ENCODE measurements at regions not wholly inside any gene's neighbourhood (a gene's known extent, or its start where the extent isn't known, plus 50 kb on each side); places are given as distances from the start of the nearest gene placed in this dataset.

GRCh38 chr22:47247579-47248240, 485.3 kb downstream of the TBC1D22A start:
- H3K4me1 ChIP-seq (ENCODE audit: control insufficient read depth in 2 of 2, insufficient read depth in 2 of 2, low read length in 2 of 2): no peaks in the 10 kb centered on the region
- no peak for DNase-seq
- peaks cover 27% of the 10 kb centered on the region for H3K27me3 Mint-ChIP-seq
- peaks cover under 1% of the 10 kb centered on the region for H3K9me3 Mint-ChIP-seq (ENCODE audit: insufficient read depth)
- CTCF ChIA-PET: interaction anchor here (0.6 kb wide), 1 partner anchor 12 kb away, joined by 5 read pairs; no protein-coding TSS in a partner anchor
- intact Hi-C loops (cut with micrococcal nuclease): no loop called here
- POLR2A ChIA-PET: no interaction called here
- no peaks in the 10 kb centered on the region for H3K4me1 Mint-ChIP-seq
- no peak overlapping the region for H3K9ac ChIP-seq (ENCODE audit: low read length)
- ATAC-seq (ENCODE audit: low read depth): no peak
- no peak overlapping the region for H3K4me3 ChIP-seq (ENCODE audit: control extremely low read depth in 1 of 5, extremely low read depth in 1 of 5, insufficient read depth in 1 of 5, low read depth in 2 of 5, low read length in 4 of 5)
- TF ChIP-seq EZH2 (IDR thresholded peaks at IDR 0.05; ENCODE audit: borderline replicate concordance, insufficient read depth, low read depth, low read length, poor library complexity, severe bottlenecking): no peak
- H3K27ac ChIP-seq (ENCODE audit: low read length in 2 of 2): no peak overlapping the region
- H3K79me2 ChIP-seq (ENCODE audit: control insufficient read depth, insufficient read depth, low read length): no peaks in the 10 kb centered on the region
- no peak overlapping the region for H2AFZ ChIP-seq (ENCODE audit: insufficient read depth, low read depth, low read length, poor library complexity, severe bottlenecking)
- H3K4me2 ChIP-seq (replicated peaks; ENCODE audit: low read depth, low read length, poor library complexity, severe bottlenecking): no peak overlapping the region
- H3K9me3 ChIP-seq (ENCODE audit: control extremely low read depth in 1 of 3, control insufficient read depth in 2 of 3, insufficient read depth in 1 of 3, low read length in 2 of 3): peaks cover 0 to 28% (median 0%) of the 10 kb centered on the region in 3 donors
- no peak overlapping the region for H3K27ac Mint-ChIP-seq
- H3K4me3 Mint-ChIP-seq: no peak overlapping the region
- H3K36me3 ChIP-seq (replicated peaks in 1 of 2; ENCODE audit: control extremely low read depth in 1 of 2, control insufficient read depth in 1 of 2, extremely low read depth in 1 of 2, insufficient read depth in 2 of 2, low read length in 1 of 2): no peaks in the 10 kb centered on the region
- H3K27me3 ChIP-seq (replicated peaks in 1 of 4; ENCODE audit: control extremely low read depth in 1 of 4, control insufficient read depth in 3 of 4, insufficient read depth in 4 of 4, low read length in 3 of 4): peaks cover 0 to 3% (median 0%) of the 10 kb centered on the region in 4 experiments
- 78% methylated on average over 11 of the region's 12 CpGs for WGBS (ENCODE audit: insufficient coverage)
- H4K20me1 ChIP-seq (ENCODE audit: control insufficient read depth, insufficient read depth, low read length, poor library complexity, severe bottlenecking): no peaks in the 10 kb centered on the region

DNA sequence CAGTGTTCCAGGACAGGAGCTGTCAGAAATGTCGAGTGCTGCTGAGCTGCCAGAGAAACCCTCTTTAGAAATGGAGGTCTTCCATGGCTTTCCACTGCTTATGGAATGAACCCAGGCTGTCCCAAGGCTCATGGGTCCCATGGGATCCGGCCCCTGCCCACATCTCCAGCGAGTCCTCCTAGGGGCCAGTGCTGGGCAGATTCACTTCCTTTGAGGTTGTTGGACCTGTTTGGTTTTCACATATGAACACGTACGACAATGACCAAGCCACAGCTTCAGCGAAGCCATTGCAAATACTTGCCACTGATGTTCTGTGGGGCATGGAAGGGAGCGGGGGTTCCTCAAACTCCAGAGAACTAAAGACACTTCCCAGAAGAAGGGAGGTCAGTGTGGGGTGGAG, 483.3 kb downstream of the TBC1D22A start:
- POLR2A ChIA-PET: no interaction called here
- H3K27me3 Mint-ChIP-seq: peaks cover 34% of the 10 kb centered on the region

More for the DNA sequence above, 483.3 kb downstream of the TBC1D22A start:
- Histone ChIP-seq H3K4me3 (ENCODE audit: control extremely low read depth in 1 of 5, extremely low read depth in 1 of 5, insufficient read depth in 1 of 5, low read depth in 2 of 5, low read length in 4 of 5) (no peak overlapping the region), H2AFZ (ENCODE audit: insufficient read depth, low read depth, low read length, poor library complexity, severe bottlenecking) (no peak overlapping the region), H4K20me1 (ENCODE audit: control insufficient read depth, insufficient read depth, low read length, poor library complexity, severe bottlenecking) (no peaks in the 10 kb centered on the region), H3K27ac (ENCODE audit: low read length in 2 of 2) (no peak overlapping the region), H3K27me3 (replicated peaks in 1 of 4; ENCODE audit: control extremely low read depth in 1 of 4, control insufficient read depth in 3 of 4, insufficient read depth in 4 of 4, low read length in 3 of 4) (peaks cover 0 to 3% (median 0%) of the 10 kb centered on the region in 4 experiments), H3K4me2 (replicated peaks; ENCODE audit: low read depth, low read length, poor library complexity, severe bottlenecking) (no peak overlapping the region), H3K36me3 (replicated peaks in 1 of 2; ENCODE audit: control extremely low read depth in 1 of 2, control insufficient read depth in 1 of 2, extremely low read depth in 1 of 2, insufficient read depth in 2 of 2, low read length in 1 of 2) (no peaks in the 10 kb centered on the region), H3K9me3 (ENCODE audit: control extremely low read depth in 1 of 3, control insufficient read depth in 2 of 3, insufficient read depth in 1 of 3, low read length in 2 of 3) (peaks cover 0 to 19% (median 0%) of the 10 kb centered on the region in 3 donors), H3K4me1 (ENCODE audit: control insufficient read depth in 2 of 2, insufficient read depth in 2 of 2, low read length in 2 of 2) (no peaks in the 10 kb centered on the region), H3K9ac (ENCODE audit: low read length) (no peak overlapping the region), H3K79me2 (ENCODE audit: control insufficient read depth, insufficient read depth, low read length) (no peaks in the 10 kb centered on the region)
- CTCF ChIA-PET: no interaction called here
- intact Hi-C loops (cut with micrococcal nuclease): no loop called here
- WGBS (ENCODE audit: insufficient coverage): 75% methylated on average over 6 of the region's 7 CpGs
- peaks cover 3% of the 10 kb centered on the region for H3K9me3 Mint-ChIP-seq (ENCODE audit: insufficient read depth)
- DNase-seq: no peak
- no peaks in the 10 kb centered on the region for H3K4me1 Mint-ChIP-seq
- no peak for TF ChIP-seq EZH2 (IDR thresholded peaks at IDR 0.05; ENCODE audit: borderline replicate concordance, insufficient read depth, low read depth, low read length, poor library complexity, severe bottlenecking)
- TF ChIP-seq CTCF (IDR thresholded peaks at IDR 0.05): no peak
- no peak for ATAC-seq (ENCODE audit: low read depth)
- H3K27ac Mint-ChIP-seq: no peak overlapping the region
- H3K4me3 Mint-ChIP-seq: no peak overlapping the region
